ENCODE measurements at regions not wholly inside any gene's neighbourhood (a gene's known extent, or its start where the extent isn't known, plus 50 kb on each side); places are given as distances from the start of the nearest gene placed in this dataset.
"Not testable (repeated sequence)": the region's sequence is repeated elsewhere in the genome, so short reads cannot be mapped to it uniquely, and the experiment has no call there.

DNA sequence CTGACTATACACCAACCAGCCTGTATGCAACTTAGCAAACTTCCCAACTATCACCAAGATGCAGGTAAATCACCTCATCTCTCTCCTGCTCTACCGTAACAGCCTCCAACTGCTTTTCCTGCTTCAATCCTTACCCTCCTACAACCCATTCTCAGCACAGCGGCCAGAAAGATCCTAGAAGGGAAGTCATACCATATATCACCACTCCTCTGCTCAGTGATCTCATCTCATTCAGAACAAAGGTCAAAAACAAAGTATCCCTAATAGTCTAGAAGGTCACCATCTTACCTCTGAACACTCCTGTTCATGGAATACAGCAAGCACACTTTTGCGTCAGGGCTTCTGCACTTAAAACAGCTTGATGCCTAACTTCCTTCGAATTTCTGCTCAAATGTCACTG is 62.2 kb upstream of the RNF38 start:
- Histone ChIP-seq H3K9me2 (replicated peaks; ENCODE audit: low read length) (no peaks in the 10 kb centered on the region), H3K27me3 (ENCODE audit: low read length) (no peaks in the 10 kb centered on the region), H3K27ac (ENCODE audit: low read length) (no peak overlapping the region), H3K4me2 (ENCODE audit: low read length) (no peak overlapping the region), H3F3A (ENCODE audit: low read length, unreplicated experiment) (no peaks in the 10 kb centered on the region), H3K9me3 (ENCODE audit: low read length) (no peaks in the 10 kb centered on the region), H3K4me1 (ENCODE audit: insufficient read depth, low read length) (no peaks in the 10 kb centered on the region), H3K36me3 (ENCODE audit: low read depth, low read length) (no peaks in the 10 kb centered on the region), H3K9ac (ENCODE audit: low read length) (no peak overlapping the region), H4K20me1 (ENCODE audit: low read length) (no peaks in the 10 kb centered on the region), H2AFZ (ENCODE audit: low read length) (no peak overlapping the region), H3K79me2 (ENCODE audit: low read length) (no peaks in the 10 kb centered on the region), H3K4me3 (ENCODE audit: low read length) (no peak overlapping the region)
- ChIA-PET POLR2A (ENCODE audit: unreplicated experiment) (no interaction called here), CTCF (no interaction called here)
- DNase-seq (no peak), ATAC-seq (no peak)
- no TSS peak for BruUV-seq (replicated peaks)
- intact Hi-C loops (cut with micrococcal nuclease), result no loop called here
- TF ChIP-seq EZH2 (IDR thresholded peaks at IDR 0.05; ENCODE audit: low read length, unreplicated experiment) (no peak), EZH2phosphoT487 (IDR thresholded peaks at IDR 0.05; ENCODE audit: borderline replicate concordance, low read length) (no peak)
- TF ChIP-seq, protein P1, sequence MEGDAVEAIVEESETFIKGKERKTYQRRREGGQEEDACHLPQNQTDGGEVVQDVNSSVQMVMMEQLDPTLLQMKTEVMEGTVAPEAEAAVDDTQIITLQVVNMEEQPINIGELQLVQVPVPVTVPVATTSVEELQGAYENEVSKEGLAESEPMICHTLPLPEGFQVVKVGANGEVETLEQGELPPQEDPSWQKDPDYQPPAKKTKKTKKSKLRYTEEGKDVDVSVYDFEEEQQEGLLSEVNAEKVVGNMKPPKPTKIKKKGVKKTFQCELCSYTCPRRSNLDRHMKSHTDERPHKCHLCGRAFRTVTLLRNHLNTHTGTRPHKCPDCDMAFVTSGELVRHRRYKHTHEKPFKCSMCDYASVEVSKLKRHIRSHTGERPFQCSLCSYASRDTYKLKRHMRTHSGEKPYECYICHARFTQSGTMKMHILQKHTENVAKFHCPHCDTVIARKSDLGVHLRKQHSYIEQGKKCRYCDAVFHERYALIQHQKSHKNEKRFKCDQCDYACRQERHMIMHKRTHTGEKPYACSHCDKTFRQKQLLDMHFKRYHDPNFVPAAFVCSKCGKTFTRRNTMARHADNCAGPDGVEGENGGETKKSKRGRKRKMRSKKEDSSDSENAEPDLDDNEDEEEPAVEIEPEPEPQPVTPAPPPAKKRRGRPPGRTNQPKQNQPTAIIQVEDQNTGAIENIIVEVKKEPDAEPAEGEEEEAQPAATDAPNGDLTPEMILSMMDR (conservative IDR thresholded peaks at IDR 0.05; ENCODE audit: low read depth, low read length), result no peak

DNA sequence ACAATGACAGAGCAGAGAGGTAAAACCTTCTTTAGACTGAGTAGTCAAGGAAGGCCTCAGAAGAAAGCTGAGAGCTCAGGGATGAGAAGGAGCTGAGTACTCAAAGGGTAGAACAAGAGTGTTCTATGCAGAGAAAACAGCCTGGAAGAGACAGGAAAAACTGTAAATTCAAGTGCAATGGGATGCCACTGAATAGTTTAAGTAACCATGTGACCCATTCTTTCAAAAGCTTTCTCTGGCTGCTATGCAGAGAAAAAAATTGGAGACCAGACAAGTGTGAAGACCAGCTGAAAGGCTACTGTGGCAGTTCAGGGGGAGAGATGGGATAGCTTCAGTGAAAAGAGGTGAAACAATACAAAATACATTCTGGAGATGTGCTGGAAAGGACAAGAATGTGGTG is 61.3 kb upstream of the RNF38 start:
- ChIA-PET POLR2A (ENCODE audit: unreplicated experiment) (no interaction called here), CTCF (no interaction called here)
- DNase-seq (no peak), ATAC-seq (no peak)
- TF ChIP-seq EZH2phosphoT487 (IDR thresholded peaks at IDR 0.05; ENCODE audit: borderline replicate concordance, low read length), result no peak
- Histone ChIP-seq H2AFZ (ENCODE audit: low read length) (no peak overlapping the region), H3K4me1 (ENCODE audit: insufficient read depth, low read length) (no peaks in the 10 kb centered on the region), H4K20me1 (ENCODE audit: low read length) (no peaks in the 10 kb centered on the region), H3K36me3 (ENCODE audit: low read depth, low read length) (no peaks in the 10 kb centered on the region), H3K4me2 (ENCODE audit: low read length) (no peak overlapping the region), H3K9me2 (replicated peaks; ENCODE audit: low read length) (no peaks in the 10 kb centered on the region), H3K4me3 (ENCODE audit: low read length) (no peak overlapping the region), H3K27ac (ENCODE audit: low read length) (no peak overlapping the region), H3K27me3 (ENCODE audit: low read length) (no peaks in the 10 kb centered on the region), H3K79me2 (ENCODE audit: low read length) (no peaks in the 10 kb centered on the region), H3K9ac (ENCODE audit: low read length) (no peak overlapping the region), H3K9me3 (ENCODE audit: low read length) (no peaks in the 10 kb centered on the region), H3F3A (ENCODE audit: low read length, unreplicated experiment) (no peaks in the 10 kb centered on the region)
- no TSS peak for BruUV-seq (replicated peaks)
- intact Hi-C loops (cut with micrococcal nuclease), result no loop called here

DNA sequence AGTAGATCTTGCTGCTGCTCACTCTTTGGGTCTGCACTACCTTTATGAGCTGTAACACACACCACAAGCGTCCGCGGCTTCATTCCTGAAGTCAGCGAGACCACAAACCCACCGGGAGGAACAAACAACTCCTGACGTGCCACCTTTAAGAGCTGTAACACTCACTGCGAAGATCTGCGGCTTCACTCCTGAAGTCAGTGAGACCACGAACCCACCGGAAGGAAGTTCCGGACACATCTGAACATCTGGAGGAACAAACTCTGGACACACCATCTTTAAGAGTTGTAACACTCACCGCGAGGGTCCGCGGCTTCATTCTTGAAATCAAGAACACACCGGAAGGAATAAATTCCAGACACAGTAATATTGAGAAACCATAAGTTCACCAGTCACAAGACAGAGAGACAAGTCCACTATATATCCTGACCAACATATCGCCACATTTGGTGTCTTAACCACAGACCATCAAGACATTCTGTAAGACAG is 58.4 kb upstream of the RNF38 start:
- H3K27ac ChIP-seq (ENCODE audit: low read length); BruUV-seq (replicated peaks); H3K9me3 ChIP-seq (ENCODE audit: low read length); H3K36me3 ChIP-seq (ENCODE audit: low read depth, low read length); H3K79me2 ChIP-seq (ENCODE audit: low read length); POLR2A ChIA-PET (ENCODE audit: unreplicated experiment); H3K9ac ChIP-seq (ENCODE audit: low read length); H3K4me3 ChIP-seq (ENCODE audit: low read length); H3K27me3 ChIP-seq (ENCODE audit: low read length); DNase-seq; H3F3A ChIP-seq (ENCODE audit: low read length, unreplicated experiment); intact Hi-C loops (cut with micrococcal nuclease); H2AFZ ChIP-seq (ENCODE audit: low read length); H3K9me2 ChIP-seq (replicated peaks; ENCODE audit: low read length); H3K4me1 ChIP-seq (ENCODE audit: insufficient read depth, low read length); H3K4me2 ChIP-seq (ENCODE audit: low read length); ATAC-seq; H4K20me1 ChIP-seq (ENCODE audit: low read length); CTCF ChIA-PET: not testable (repeated sequence)

DNA sequence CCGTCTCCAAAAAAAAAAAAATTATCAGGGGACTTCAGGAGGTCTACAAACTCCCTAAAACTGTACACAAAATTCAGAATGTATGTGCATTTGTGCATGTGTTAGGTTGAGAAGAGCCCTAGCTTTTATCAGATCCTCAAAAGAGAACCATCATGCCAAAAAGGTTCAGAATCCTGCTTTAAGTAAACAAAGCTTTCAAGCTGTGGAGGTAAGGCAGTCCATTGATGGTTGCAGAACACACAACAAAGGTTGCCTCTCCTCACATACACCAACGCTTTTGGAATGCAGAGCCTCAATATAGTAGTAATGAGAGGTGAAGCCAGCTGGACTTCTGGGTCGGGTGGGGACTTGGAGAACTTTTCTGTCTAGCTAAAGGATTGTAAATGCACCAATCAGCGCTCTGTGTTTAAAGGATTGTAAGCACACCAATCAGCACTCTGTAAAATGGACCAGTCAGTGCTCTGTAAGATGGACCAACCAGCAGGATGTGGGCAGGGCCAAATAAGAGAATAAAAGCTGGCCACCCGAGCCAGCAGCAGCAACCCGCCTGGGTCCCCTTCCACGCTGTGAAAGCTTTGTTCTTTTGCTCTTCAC is 57.9 kb upstream of the RNF38 start:
- no peak overlapping the region for H2AFZ ChIP-seq (ENCODE audit: low read length)
- H3K4me1 ChIP-seq (ENCODE audit: insufficient read depth, low read length), result no peaks in the 10 kb centered on the region
- POLR2A ChIA-PET (ENCODE audit: unreplicated experiment), result no interaction called here
- H3K27me3 ChIP-seq (ENCODE audit: low read length), result no peaks in the 10 kb centered on the region
- H3F3A ChIP-seq (ENCODE audit: low read length, unreplicated experiment), result no peaks in the 10 kb centered on the region
- no peaks in the 10 kb centered on the region for H3K79me2 ChIP-seq (ENCODE audit: low read length)
- no peak overlapping the region for H3K4me3 ChIP-seq (ENCODE audit: low read length)
- ATAC-seq, result no peak
- no peak overlapping the region for H3K4me2 ChIP-seq (ENCODE audit: low read length)
- TF ChIP-seq EZH2 (IDR thresholded peaks at IDR 0.05; ENCODE audit: low read length, unreplicated experiment) (no peak), EZH2phosphoT487 (IDR thresholded peaks at IDR 0.05; ENCODE audit: borderline replicate concordance, low read length) (no peak)
- TF ChIP-seq, protein P1 (conservative IDR thresholded peaks at IDR 0.05; ENCODE audit: low read depth, low read length), result no peak
- intact Hi-C loops (cut with micrococcal nuclease), result no loop called here
- BruUV-seq (replicated peaks), result no TSS peak
- H4K20me1 ChIP-seq (ENCODE audit: low read length), result no peaks in the 10 kb centered on the region
- CTCF ChIA-PET, result no interaction called here
- no peaks in the 10 kb centered on the region for H3K9me2 ChIP-seq (replicated peaks; ENCODE audit: low read length)
- DNase-seq, result no peak
- H3K9me3 ChIP-seq (ENCODE audit: low read length), result no peaks in the 10 kb centered on the region
- H3K36me3 ChIP-seq (ENCODE audit: low read depth, low read length), result no peaks in the 10 kb centered on the region
- no peak overlapping the region for H3K9ac ChIP-seq (ENCODE audit: low read length)
- H3K27ac ChIP-seq (ENCODE audit: low read length), result no peak overlapping the region
